Panc1 (cell line): ENCODE measurements at regions not wholly inside any gene's neighbourhood (a gene's known extent, or its start where the extent isn't known, plus 50 kb on each side); places are given as distances from the start of the nearest gene placed in this dataset.

Source experiments
- ATAC-seq: fragments of 200-7000 bp; cut with Tn5 transposase; 2 replicates; pipeline ENCODE4 v1.9.1; 2020; ENCODE audit warnings: mild to moderate bottlenecking, moderate library complexity
- BruUV-seq: library from RNA; stranded (reverse); fragments of 400-500 nt; replicated peaks from 2 replicates; lab custom pipeline; 2021; lab: Mats Ljungman, UMichigan
- CTCF ChIA-PET: fragments of 300-600 bp; sonication (Branson Sonifier 250); formaldehyde crosslinking; loops from one replicate; lab custom pipeline; 2022; ENCODE audit warnings: antibody characterized with exemption; lab: Charles Lee
- POLR2A ChIA-PET: fragments of 300-600 bp; sonication (Branson Sonifier 250); formaldehyde crosslinking; loops from one replicate; lab custom pipeline; 2022; ENCODE audit warnings: antibody characterized with exemption; lab: Charles Lee
- DNase-seq: peaks from one replicate; pipeline ENCODE4 v3.0.0-alpha.2; 2010; ENCODE audit warnings: low read depth, low spot score
- H3K27ac ChIP-seq: 2 replicates; pipeline ENCODE4 v1.5.1; 2011; ENCODE audit warnings: mild to moderate bottlenecking, low read length, inconsistent platforms
- H3K27me3 ChIP-seq: fragments of 200-500 bp; sonication (Bioruptor generic); 2 replicates; pipeline ENCODE4 v1.6.0; 2014; ENCODE audit warnings: low read length, inconsistent platforms; ENCODE audit not compliant: control insufficient read depth, insufficient read depth
- H3K36me3 ChIP-seq: fragments of 200-500 bp; sonication (Bioruptor generic); 2 replicates; pipeline ENCODE4 v1.5.1; 2014; ENCODE audit warnings: inconsistent platforms, mild to moderate bottlenecking, low read length, moderate library complexity; ENCODE audit not compliant: control insufficient read depth, insufficient read depth
- H3K4me1 ChIP-seq: 2 replicates; pipeline ENCODE4 v1.5.1; 2011; ENCODE audit warnings: inconsistent platforms, mild to moderate bottlenecking, low read length, moderate library complexity; ENCODE audit not compliant: control insufficient read depth, insufficient read depth
- H3K4me3 ChIP-seq, 2 experiments: 2 replicates each; pipeline ENCODE4 v1.5.1; 2011 to 2012; ENCODE audit warnings: low read depth in 2 of 2, low read length in 2 of 2, mild to moderate bottlenecking in 2 of 2, inconsistent platforms in 1 of 2, moderate library complexity in 1 of 2
- H3K9me3 ChIP-seq: fragments of 200-500 bp; sonication (Bioruptor generic); 2 replicates; pipeline ENCODE4 v1.5.1; 2014; ENCODE audit warnings: low read depth, mild to moderate bottlenecking, inconsistent platforms, low read length, moderate library complexity; ENCODE audit not compliant: control insufficient read depth, insufficient read depth
- CTCF ChIP-seq: fragments of 450-650 bp; IDR thresholded peaks from 2 replicates; pipeline ENCODE4 v1.5.1; 2017; ENCODE audit warnings: mild to moderate bottlenecking
- POLR2AphosphoS5 ChIP-seq: IDR thresholded peaks from 2 replicates; pipeline ENCODE4 v1.6.1; 2012; ENCODE audit warnings: mild to moderate bottlenecking, low read depth, low read length, moderate library complexity
- REST ChIP-seq, 2 experiments: IDR thresholded peaks; 2 replicates each; pipeline ENCODE4 v1.6.1; 2011 to 2012; ENCODE audit warnings: low read depth in 2 of 2, control low read depth in 1 of 2, low read length in 1 of 2, mild to moderate bottlenecking in 1 of 2, moderate library complexity in 1 of 2; ENCODE audit not compliant: insufficient read depth in 1 of 2
- SIN3A ChIP-seq: IDR thresholded peaks from 2 replicates; pipeline ENCODE4 v1.6.1; 2012; ENCODE audit warnings: low read depth, mild to moderate bottlenecking, low read length, moderate library complexity, borderline replicate concordance; ENCODE audit not compliant: insufficient read depth
- TCF7L2 ChIP-seq: IDR thresholded peaks from 2 replicates; pipeline ENCODE4 v1.6.1; 2011; ENCODE audit warnings: mild to moderate bottlenecking, low read depth, low read length, inconsistent platforms
- in situ Hi-C: cut with HindIII; loops from 2 replicates; pipeline ENCODE4 v1.10.0; 2016; ENCODE audit warnings: low sequenced_read_pairs, low pct_unique_long_range_greater_than_20kb
- intact Hi-C: fragments of 100-400 bp; cut with micrococcal nuclease; formaldehyde crosslinking; loops from one replicate; pipeline ENCODE4 v1.10.0; 2022; ENCODE audit not compliant: unreplicated experiment

GRCh38 chrX:51836823-51837222 lies 56.6 kb upstream of the MAGED1 start:
- Histone ChIP-seq H3K4me1 (no peaks in the 10 kb centered on the region), H3K27me3 (no peaks in the 10 kb centered on the region), H3K9me3 (no peaks in the 10 kb centered on the region), H3K36me3 (no peaks in the 10 kb centered on the region), H3K27ac (no peak overlapping the region), H3K4me3 (no peak overlapping the region)
- ChIA-PET CTCF (no interaction called here), POLR2A (interaction anchor here (0.5 kb wide), 1 partner anchor 21 kb away, joined by 3 read pairs; no protein-coding TSS in a partner anchor)
- ATAC-seq: no peak
- intact Hi-C loops (no loop called here), in situ Hi-C loops (no loop called here)
- DNase-seq: no peak
- TF ChIP-seq CTCF (no peak), SIN3A (no peak), TCF7L2 (no peak), POLR2AphosphoS5 (no peak), REST (IDR thresholded peaks at IDR 0.05; ENCODE audit: insufficient read depth in 1 of 2, low read depth in 2 of 2, low read length in 1 of 2) (no peak)
- no TSS peak for BruUV-seq

GRCh38 chrX:51837451-51837850 lies 56.0 kb upstream of the MAGED1 start:
- H3K27me3 ChIP-seq: no peaks in the 10 kb centered on the region
- ATAC-seq (no peak), DNase-seq (no peak)
- no peaks in the 10 kb centered on the region for H3K4me1 ChIP-seq
- no peaks in the 10 kb centered on the region for H3K36me3 ChIP-seq
- TF ChIP-seq REST (IDR thresholded peaks at IDR 0.05; ENCODE audit: insufficient read depth in 1 of 2, low read depth in 2 of 2, low read length in 1 of 2) (no peak), TCF7L2 (no peak), POLR2AphosphoS5 (no peak), SIN3A (no peak), CTCF (no peak)
- no TSS peak for BruUV-seq
- in situ Hi-C loops: no loop called here
- intact Hi-C loops: no loop called here
- CTCF ChIA-PET: no interaction called here
- no peak overlapping the region for H3K27ac ChIP-seq
- no peaks in the 10 kb centered on the region for H3K9me3 ChIP-seq
- POLR2A ChIA-PET: interaction anchor here (0.5 kb wide), 1 partner anchor 21 kb away, joined by 3 read pairs; no protein-coding TSS in a partner anchor
- no peak overlapping the region for H3K4me3 ChIP-seq
